PC-3 (cell line): ENCODE measurements at regions not wholly inside any gene's neighbourhood (a gene's known extent, or its start where the extent isn't known, plus 50 kb on each side); places are given as distances from the start of the nearest gene placed in this dataset.
"Not testable (repeated sequence)": the region's sequence is repeated elsewhere in the genome, so short reads cannot be mapped to it uniquely, and the experiment has no call there.

ENCODE experiments used
- ATAC-seq: fragments of 200-7000 bp; cut with Tn5 transposase; 2 replicates; pipeline ENCODE4 v1.9.1; 2020; ENCODE audit warnings: mild to moderate bottlenecking, moderate library complexity
- BruUV-seq: library from RNA; stranded (reverse); fragments of 400-500 nt; replicated peaks from 2 replicates; lab custom pipeline; 2021; lab: Mats Ljungman, UMichigan
- CTCF ChIA-PET: fragments of 300-600 bp; sonication (Branson Sonifier 250); formaldehyde crosslinking; loops from one replicate; lab custom pipeline; 2022; ENCODE audit warnings: antibody characterized with exemption; lab: Charles Lee
- POLR2A ChIA-PET: fragments of 300-600 bp; sonication (Branson Sonifier 250); formaldehyde crosslinking; loops from one replicate; lab custom pipeline; 2022; ENCODE audit warnings: antibody characterized with exemption; ENCODE audit not compliant: unreplicated experiment; lab: Charles Lee
- DNase-seq: peaks from one replicate; pipeline ENCODE4 v3.0.0-alpha.2; 2015
- H2AFZ ChIP-seq: fragments of 300-600 bp; sonication (generic); 2 replicates; pipeline ENCODE4 v1.6.0; 2016; ENCODE audit warnings: antibody characterized with exemption, low read length
- H3F3A ChIP-seq: fragments of 300-600 bp; sonication (generic); one replicate; pipeline ENCODE4 v1.6.0; 2017; ENCODE audit warnings: antibody characterized with exemption, low read length, control low read depth, mild to moderate bottlenecking; ENCODE audit not compliant: unreplicated experiment
- H3K27ac ChIP-seq: fragments of 300-600 bp; sonication (generic); 2 replicates; pipeline ENCODE4 v1.5.1; 2016; ENCODE audit warnings: mild to moderate bottlenecking, low read length
- H3K27me3 ChIP-seq: fragments of 300-600 bp; sonication (generic); 2 replicates; pipeline ENCODE4 v1.6.1; 2016; ENCODE audit warnings: low read length, mixed read lengths
- H3K36me3 ChIP-seq: fragments of 300-600 bp; sonication (generic); 2 replicates; pipeline ENCODE4 v1.6.1; 2016; ENCODE audit warnings: low read depth, mixed run types, low read length, mixed read lengths
- H3K4me1 ChIP-seq: fragments of 300-600 bp; sonication (generic); 2 replicates; pipeline ENCODE4 v1.5.1; 2016; ENCODE audit warnings: low read length; ENCODE audit not compliant: insufficient read depth
- H3K4me2 ChIP-seq: fragments of 300-600 bp; sonication (generic); 2 replicates; pipeline ENCODE4 v1.6.0; 2016; ENCODE audit warnings: low read length
- H3K4me3 ChIP-seq: fragments of 300-600 bp; sonication (generic); 2 replicates; pipeline ENCODE4 v1.5.1; 2016; ENCODE audit warnings: mild to moderate bottlenecking, low read length, mixed read lengths
- H3K79me2 ChIP-seq: fragments of 300-600 bp; sonication (generic); 2 replicates; pipeline ENCODE4 v1.6.1; 2017; ENCODE audit warnings: low read length, mixed read lengths
- H3K9ac ChIP-seq: fragments of 300-600 bp; sonication (generic); 2 replicates; pipeline ENCODE4 v1.6.0; 2016; ENCODE audit warnings: mild to moderate bottlenecking, low read length
- H3K9me2 ChIP-seq: fragments of 300-600 bp; sonication (generic); replicated peaks from 2 replicates; pipeline ENCODE4 v1.6.1; 2016; ENCODE audit warnings: mixed run types, low read length, mixed read lengths
- H3K9me3 ChIP-seq: fragments of 300-600 bp; sonication (generic); 2 replicates; pipeline ENCODE4 v1.6.1; 2016; ENCODE audit warnings: low read length, mixed read lengths
- H4K20me1 ChIP-seq: fragments of 300-600 bp; sonication (generic); 2 replicates; pipeline ENCODE4 v1.6.1; 2016; ENCODE audit warnings: low read length, mixed read lengths
- EZH2 ChIP-seq: fragments of 300-600 bp; sonication (generic); IDR thresholded peaks from one replicate; pipeline ENCODE4 v1.6.1; 2017; ENCODE audit warnings: antibody characterized with exemption, mild to moderate bottlenecking, low read length; ENCODE audit not compliant: unreplicated experiment
- EZH2phosphoT487 ChIP-seq: fragments of 300-600 bp; sonication (generic); IDR thresholded peaks from 2 replicates; pipeline ENCODE4 v1.6.1; 2018; ENCODE audit warnings: mild to moderate bottlenecking, antibody characterized with exemption, low read length, borderline replicate concordance
- intact Hi-C: fragments of 100-400 bp; cut with micrococcal nuclease; formaldehyde crosslinking; loops from 2 replicates; pipeline ENCODE4 v1.9.0; 2023
- TF ChIP-seq, protein P1 (sequence below): fragments of 300-600 bp; sonication (generic); conservative IDR thresholded peaks from 2 replicates; pipeline ENCODE4 v1.5.1; 2017; ENCODE audit warnings: antibody characterized with exemption, low read depth, mild to moderate bottlenecking, low read length

DNA sequence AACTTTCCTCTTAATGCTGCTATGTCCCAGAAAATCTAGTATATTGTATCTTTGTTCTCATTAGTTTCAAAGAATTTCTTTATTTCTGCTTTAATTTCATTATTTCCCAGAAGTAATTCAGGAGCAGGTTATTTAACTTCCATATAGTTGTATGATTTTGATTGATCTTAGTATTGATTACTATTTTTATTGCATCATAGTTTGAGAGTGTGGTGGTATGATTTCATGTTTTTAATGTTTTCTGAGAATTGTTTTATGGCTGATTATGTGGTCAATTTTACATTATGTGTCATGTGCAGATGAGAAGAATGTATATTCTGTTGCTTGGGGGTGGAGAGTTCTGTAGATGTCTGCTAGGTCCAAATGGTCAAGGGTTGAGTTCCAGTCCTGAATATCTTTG is 425.6 kb upstream of the RORB start:
- no peak overlapping the region for H3K27ac ChIP-seq
- no peaks in the 10 kb centered on the region for H3K27me3 ChIP-seq
- no peaks in the 10 kb centered on the region for H3K79me2 ChIP-seq
- no peak overlapping the region for H3K4me3 ChIP-seq
- H3K9me2 ChIP-seq = no peaks in the 10 kb centered on the region
- BruUV-seq = no TSS peak
- DNase-seq = no peak
- no peaks in the 10 kb centered on the region for H3K36me3 ChIP-seq
- no peak overlapping the region for H3K4me2 ChIP-seq
- H2AFZ ChIP-seq = no peak overlapping the region
- no peaks in the 10 kb centered on the region for H3K9me3 ChIP-seq
- no peaks in the 10 kb centered on the region for H3F3A ChIP-seq
- ChIA-PET POLR2A (no interaction called here), CTCF (no interaction called here)
- H3K9ac ChIP-seq = no peak overlapping the region
- TF ChIP-seq, protein P1, sequence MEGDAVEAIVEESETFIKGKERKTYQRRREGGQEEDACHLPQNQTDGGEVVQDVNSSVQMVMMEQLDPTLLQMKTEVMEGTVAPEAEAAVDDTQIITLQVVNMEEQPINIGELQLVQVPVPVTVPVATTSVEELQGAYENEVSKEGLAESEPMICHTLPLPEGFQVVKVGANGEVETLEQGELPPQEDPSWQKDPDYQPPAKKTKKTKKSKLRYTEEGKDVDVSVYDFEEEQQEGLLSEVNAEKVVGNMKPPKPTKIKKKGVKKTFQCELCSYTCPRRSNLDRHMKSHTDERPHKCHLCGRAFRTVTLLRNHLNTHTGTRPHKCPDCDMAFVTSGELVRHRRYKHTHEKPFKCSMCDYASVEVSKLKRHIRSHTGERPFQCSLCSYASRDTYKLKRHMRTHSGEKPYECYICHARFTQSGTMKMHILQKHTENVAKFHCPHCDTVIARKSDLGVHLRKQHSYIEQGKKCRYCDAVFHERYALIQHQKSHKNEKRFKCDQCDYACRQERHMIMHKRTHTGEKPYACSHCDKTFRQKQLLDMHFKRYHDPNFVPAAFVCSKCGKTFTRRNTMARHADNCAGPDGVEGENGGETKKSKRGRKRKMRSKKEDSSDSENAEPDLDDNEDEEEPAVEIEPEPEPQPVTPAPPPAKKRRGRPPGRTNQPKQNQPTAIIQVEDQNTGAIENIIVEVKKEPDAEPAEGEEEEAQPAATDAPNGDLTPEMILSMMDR = no peak
- TF ChIP-seq EZH2phosphoT487 (no peak), EZH2 (no peak)
- no peaks in the 10 kb centered on the region for H4K20me1 ChIP-seq
- ATAC-seq = no peak
- intact Hi-C loops = no loop called here
- H3K4me1 ChIP-seq = no peaks in the 10 kb centered on the region

DNA sequence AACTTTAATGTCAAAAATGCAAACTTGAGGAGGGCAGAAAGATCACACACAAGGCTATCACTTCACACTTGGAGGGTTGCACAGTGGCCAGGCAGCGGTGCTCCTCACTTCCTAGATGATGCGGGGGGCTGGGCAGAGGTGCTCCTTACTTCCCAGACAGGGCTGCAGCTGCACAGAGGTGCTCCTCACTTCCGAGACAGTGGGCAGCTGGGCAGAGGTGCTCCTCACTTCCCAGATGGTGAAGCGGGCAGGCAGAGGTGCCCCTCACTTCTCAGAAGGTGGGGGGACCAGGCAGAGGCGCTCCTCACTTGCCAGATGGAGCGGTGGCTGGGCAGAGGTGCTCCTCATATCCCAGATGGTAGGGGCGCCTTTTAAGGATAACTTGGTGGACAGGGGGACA is 423.2 kb upstream of the RORB start:
- Histone ChIP-seq H3K79me2 (no peaks in the 10 kb centered on the region), H3K27me3 (no peaks in the 10 kb centered on the region), H3K4me1 (no peaks in the 10 kb centered on the region), H3K9ac (no peak overlapping the region), H3F3A (no peaks in the 10 kb centered on the region), H3K4me2 (no peak overlapping the region), H2AFZ (no peak overlapping the region), H4K20me1 (no peaks in the 10 kb centered on the region), H3K9me3 (no peaks in the 10 kb centered on the region), H3K9me2 (no peaks in the 10 kb centered on the region), H3K27ac (no peak overlapping the region), H3K4me3 (no peak overlapping the region), H3K36me3 (no peaks in the 10 kb centered on the region)
- no peak for TF ChIP-seq EZH2phosphoT487
- TF ChIP-seq EZH2 = no peak
- TF ChIP-seq, protein P1 = no peak
- intact Hi-C loops = no loop called here
- POLR2A ChIA-PET = no interaction called here
- CTCF ChIA-PET = no interaction called here
- ATAC-seq (no peak), DNase-seq (no peak)
- BruUV-seq = no TSS peak

DNA sequence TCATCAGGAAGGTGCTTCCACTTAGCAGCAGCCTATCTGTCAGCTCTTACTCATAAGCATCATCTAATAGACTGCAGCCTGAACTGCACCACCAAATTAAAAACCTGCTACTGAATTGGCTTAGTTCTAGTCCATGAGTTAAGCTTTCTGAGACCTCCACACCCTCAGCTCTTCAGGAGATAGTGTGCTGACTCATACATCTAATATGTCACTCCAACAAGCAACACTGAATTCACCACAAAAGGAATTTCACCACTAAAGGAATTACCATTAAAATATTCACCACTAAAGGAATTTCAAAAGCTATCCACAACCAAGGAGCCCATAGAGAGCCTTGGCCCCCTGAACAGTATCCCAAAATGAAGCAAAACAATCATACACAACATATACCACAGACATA is 418.5 kb upstream of the RORB start:
- ChIA-PET POLR2A (no interaction called here), CTCF (no interaction called here)
- Histone ChIP-seq H3K4me1 (no peaks in the 10 kb centered on the region), H2AFZ (no peak overlapping the region), H3K79me2 (no peaks in the 10 kb centered on the region), H3F3A (no peaks in the 10 kb centered on the region), H4K20me1 (no peaks in the 10 kb centered on the region), H3K27me3 (no peaks in the 10 kb centered on the region), H3K27ac (no peak overlapping the region), H3K9me2 (no peaks in the 10 kb centered on the region), H3K9me3 (no peaks in the 10 kb centered on the region), H3K9ac (no peak overlapping the region), H3K4me2 (no peak overlapping the region), H3K4me3 (no peak overlapping the region), H3K36me3 (no peaks in the 10 kb centered on the region)
- intact Hi-C loops = no loop called here
- no peak for DNase-seq
- no peak for ATAC-seq
- TF ChIP-seq, protein P1 = no peak
- TF ChIP-seq EZH2phosphoT487 (no peak), EZH2 (no peak)
- BruUV-seq = no TSS peak

DNA sequence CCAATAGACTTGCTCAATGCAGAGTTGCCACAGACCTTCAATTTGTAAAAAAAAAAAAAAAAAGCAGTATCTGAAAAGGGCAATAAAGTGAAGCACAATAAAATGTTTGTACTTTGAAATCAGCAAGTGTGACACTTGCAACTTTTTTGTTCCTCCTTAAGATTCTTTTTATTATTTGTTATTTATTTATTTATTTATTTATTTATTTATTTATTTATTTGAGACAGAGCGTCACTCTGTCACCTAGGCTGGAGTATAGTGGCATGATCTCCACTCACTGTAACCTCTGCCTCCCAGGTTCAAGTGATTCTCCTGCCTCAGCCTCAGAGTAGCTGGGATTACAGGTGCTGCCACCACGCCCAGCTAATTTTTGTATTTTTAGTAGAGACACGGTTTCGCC is 416.5 kb upstream of the RORB start:
- CTCF ChIA-PET, H3K4me3 ChIP-seq, H3K4me2 ChIP-seq, POLR2A ChIA-PET, H2AFZ ChIP-seq, H3K9ac ChIP-seq, H3K27ac ChIP-seq, H3K4me1 ChIP-seq, BruUV-seq, H3K79me2 ChIP-seq, H4K20me1 ChIP-seq, H3K9me2 ChIP-seq, H3K9me3 ChIP-seq, ATAC-seq, H3K36me3 ChIP-seq, H3K27me3 ChIP-seq, H3F3A ChIP-seq, DNase-seq, intact Hi-C loops: not testable (repeated sequence)
